DOHH2 (cell line): ENCODE measurements at regions not wholly inside any gene's neighbourhood (a gene's known extent, or its start where the extent isn't known, plus 50 kb on each side); places are given as distances from the start of the nearest gene placed in this dataset.

Experiments
- H3F3A ChIP-seq: fragments of 200-600 bp; sonication (generic), shearing (Covaris generic); 2 replicates; pipeline ENCODE4 v1.6.0; 2016; ENCODE audit warnings: antibody characterized with exemption, mild to moderate bottlenecking; ENCODE audit not compliant: control insufficient read depth, insufficient read depth
- H3K27ac ChIP-seq: fragments of 200-600 bp; sonication (generic); 2 replicates; pipeline ENCODE4 v1.5.1; 2014; ENCODE audit warnings: low read depth, mild to moderate bottlenecking, low read length, moderate library complexity
- H3K27me3 ChIP-seq: fragments of 200-600 bp; sonication (generic); 2 replicates; pipeline ENCODE4 v1.6.1; 2014; ENCODE audit warnings: mild to moderate bottlenecking, low read length, mixed read lengths; ENCODE audit not compliant: control insufficient read depth
- H3K36me3 ChIP-seq: fragments of 200-600 bp; sonication (generic); 2 replicates; pipeline ENCODE4 v1.6.1; 2014; ENCODE audit warnings: mild to moderate bottlenecking, low read length, moderate library complexity, mixed read lengths; ENCODE audit not compliant: control insufficient read depth
- H3K4me1 ChIP-seq: fragments of 200-600 bp; sonication (generic); 2 replicates; pipeline ENCODE4 v1.6.1; 2014; ENCODE audit warnings: mild to moderate bottlenecking, low read length, mixed read lengths; ENCODE audit not compliant: control insufficient read depth
- H3K4me2 ChIP-seq: fragments of 200-600 bp; sonication (generic); 2 replicates; pipeline ENCODE4 v1.6.0; 2014; ENCODE audit warnings: mild to moderate bottlenecking, low read length, moderate library complexity
- H3K4me3 ChIP-seq: fragments of 200-600 bp; sonication (generic); 2 replicates; pipeline ENCODE4 v1.5.1; 2014; ENCODE audit warnings: mild to moderate bottlenecking, low read length, mixed read lengths
- H3K79me2 ChIP-seq: fragments of 200-600 bp; sonication (generic); 2 replicates; pipeline ENCODE4 v1.6.1; 2014; ENCODE audit warnings: mild to moderate bottlenecking, low read length, mixed read lengths; ENCODE audit not compliant: control insufficient read depth
- H3K9me2 ChIP-seq: fragments of 200-600 bp; sonication (generic); replicated peaks from 2 replicates; pipeline ENCODE4 v1.6.1; 2014; ENCODE audit warnings: mild to moderate bottlenecking, low read length, mixed read lengths; ENCODE audit not compliant: control insufficient read depth
- H3K9me3 ChIP-seq: fragments of 200-600 bp; sonication (generic); 2 replicates; pipeline ENCODE4 v1.6.1; 2014; ENCODE audit warnings: antibody characterized with exemption, low read length, mixed read lengths; ENCODE audit not compliant: control insufficient read depth, insufficient read depth
- H4K20me1 ChIP-seq: fragments of 200-600 bp; sonication (generic); 2 replicates; pipeline ENCODE4 v1.6.0; 2014; ENCODE audit warnings: low read depth, mild to moderate bottlenecking, antibody characterized with exemption, low read length, moderate library complexity; ENCODE audit not compliant: control insufficient read depth, insufficient read depth
- EZH2phosphoT487 ChIP-seq: fragments of 200-600 bp; sonication (generic); IDR thresholded peaks from 2 replicates; pipeline ENCODE4 v1.6.1; 2017; ENCODE audit warnings: borderline replicate concordance, mild to moderate bottlenecking, antibody characterized with exemption, low read length, moderate library complexity, mixed read lengths
- TF ChIP-seq, protein P1 (sequence below): fragments of 200-600 bp; sonication (generic); IDR thresholded peaks from one replicate; pipeline ENCODE4 v1.5.1; 2014; ENCODE audit warnings: antibody characterized with exemption, mild to moderate bottlenecking, low read depth, low read length; ENCODE audit not compliant: poor library complexity, severe bottlenecking

DNA sequence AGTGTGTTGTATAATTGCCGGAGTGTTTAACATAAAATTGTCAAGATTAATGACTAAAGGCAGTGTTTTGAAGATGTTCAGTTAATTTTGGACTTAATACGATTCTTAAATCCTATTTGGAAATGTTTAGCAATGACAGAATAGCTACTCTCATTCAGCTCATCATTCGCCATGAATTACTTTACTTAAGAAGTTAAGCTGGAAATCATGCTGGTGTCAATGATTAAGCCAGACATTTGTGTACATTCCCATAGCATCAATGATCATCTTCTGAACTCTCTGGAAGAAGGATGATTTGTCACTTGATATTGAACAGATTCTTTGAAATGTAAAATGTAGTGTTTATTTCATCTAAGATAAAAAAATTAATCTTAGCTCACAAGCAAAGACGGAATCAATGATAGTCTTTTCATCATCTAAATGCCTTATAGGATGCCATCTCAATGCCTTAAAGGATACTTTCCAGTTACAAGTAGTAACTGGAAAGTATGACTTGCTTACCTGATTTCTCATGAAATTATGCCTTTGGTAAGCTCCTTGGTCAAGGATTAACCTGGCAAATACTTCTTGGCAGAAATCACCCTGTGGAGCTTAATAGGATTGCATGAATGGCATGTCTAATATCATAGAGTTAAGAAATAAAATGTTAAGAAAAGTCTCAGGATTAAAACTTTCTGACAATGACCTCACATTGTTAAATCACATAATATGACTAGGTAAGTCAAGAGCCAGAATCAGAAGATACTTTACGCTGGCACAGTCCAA, 515.5 kb upstream of the AGA start:
- Histone ChIP-seq H3F3A (no peaks in the 10 kb centered on the region), H3K9me2 (no peaks in the 10 kb centered on the region), H3K27me3 (no peaks in the 10 kb centered on the region), H3K79me2 (no peaks in the 10 kb centered on the region), H3K36me3 (no peaks in the 10 kb centered on the region), H3K27ac (no peak overlapping the region), H3K4me3 (no peak overlapping the region), H3K4me1 (no peaks in the 10 kb centered on the region), H3K4me2 (no peak overlapping the region), H4K20me1 (no peaks in the 10 kb centered on the region), H3K9me3 (no peaks in the 10 kb centered on the region)
- TF ChIP-seq, protein P1, sequence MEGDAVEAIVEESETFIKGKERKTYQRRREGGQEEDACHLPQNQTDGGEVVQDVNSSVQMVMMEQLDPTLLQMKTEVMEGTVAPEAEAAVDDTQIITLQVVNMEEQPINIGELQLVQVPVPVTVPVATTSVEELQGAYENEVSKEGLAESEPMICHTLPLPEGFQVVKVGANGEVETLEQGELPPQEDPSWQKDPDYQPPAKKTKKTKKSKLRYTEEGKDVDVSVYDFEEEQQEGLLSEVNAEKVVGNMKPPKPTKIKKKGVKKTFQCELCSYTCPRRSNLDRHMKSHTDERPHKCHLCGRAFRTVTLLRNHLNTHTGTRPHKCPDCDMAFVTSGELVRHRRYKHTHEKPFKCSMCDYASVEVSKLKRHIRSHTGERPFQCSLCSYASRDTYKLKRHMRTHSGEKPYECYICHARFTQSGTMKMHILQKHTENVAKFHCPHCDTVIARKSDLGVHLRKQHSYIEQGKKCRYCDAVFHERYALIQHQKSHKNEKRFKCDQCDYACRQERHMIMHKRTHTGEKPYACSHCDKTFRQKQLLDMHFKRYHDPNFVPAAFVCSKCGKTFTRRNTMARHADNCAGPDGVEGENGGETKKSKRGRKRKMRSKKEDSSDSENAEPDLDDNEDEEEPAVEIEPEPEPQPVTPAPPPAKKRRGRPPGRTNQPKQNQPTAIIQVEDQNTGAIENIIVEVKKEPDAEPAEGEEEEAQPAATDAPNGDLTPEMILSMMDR: no peak
- TF ChIP-seq EZH2phosphoT487: no peak

DNA sequence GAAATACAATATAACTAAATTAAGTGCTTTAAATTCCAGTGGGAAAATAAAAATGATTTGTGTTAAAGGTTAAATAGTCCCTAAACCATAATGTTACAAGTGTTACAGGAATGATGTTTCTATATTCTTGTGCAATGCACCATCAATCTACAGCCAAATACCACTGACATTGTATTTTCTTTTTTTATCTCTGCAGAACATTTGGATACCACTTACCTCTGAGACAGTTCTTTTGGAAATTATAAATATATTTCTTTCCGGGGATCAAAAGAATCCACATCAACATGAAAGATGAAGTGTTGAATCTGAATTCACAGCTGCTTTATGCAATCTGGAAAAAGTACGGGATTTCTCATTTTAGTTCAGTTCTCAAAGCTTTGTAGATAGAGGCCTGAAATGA, 518.3 kb upstream of the AGA start:
- H3K4me1 ChIP-seq: no peaks in the 10 kb centered on the region

DNA sequence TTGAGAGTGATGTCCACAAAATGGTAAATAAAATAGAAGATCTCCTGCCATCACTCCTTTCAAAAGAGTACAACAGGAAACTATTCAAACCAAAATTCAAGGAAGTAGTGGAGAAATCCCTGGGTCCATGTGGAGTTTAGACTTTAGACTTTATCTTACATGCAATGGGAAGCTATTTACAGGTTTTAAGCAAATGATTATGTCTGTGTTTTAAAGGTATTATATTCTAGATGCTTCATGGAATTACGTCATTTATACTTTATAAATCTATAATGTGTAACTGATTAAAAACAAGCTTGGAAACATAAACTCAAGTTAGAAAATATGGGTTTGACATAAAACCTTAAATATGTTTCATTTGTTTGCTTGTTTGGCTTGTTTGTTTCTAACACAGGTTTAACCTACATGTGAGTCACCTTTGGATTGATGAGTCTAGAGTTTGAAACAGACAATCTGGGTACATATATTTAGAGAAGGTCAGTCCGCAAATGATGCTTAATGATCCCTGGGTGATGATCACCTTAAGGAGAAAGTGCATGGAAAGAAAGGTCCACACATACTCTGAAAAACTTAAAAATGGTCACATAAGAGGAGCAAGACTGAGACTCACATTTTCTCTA, 519.6 kb upstream of the AGA start:
- TF ChIP-seq EZH2phosphoT487: no peak
- TF ChIP-seq, protein P1: no peak

More for the DNA sequence above, 518.3 kb upstream of the AGA start:
- Histone ChIP-seq H3K4me3 (no peak overlapping the region), H3F3A (no peaks in the 10 kb centered on the region), H3K9me3 (no peaks in the 10 kb centered on the region), H3K9me2 (no peaks in the 10 kb centered on the region), H3K27me3 (no peaks in the 10 kb centered on the region), H3K36me3 (no peaks in the 10 kb centered on the region), H3K79me2 (no peaks in the 10 kb centered on the region), H3K4me2 (no peak overlapping the region), H4K20me1 (no peaks in the 10 kb centered on the region), H3K27ac (no peak overlapping the region)
- TF ChIP-seq EZH2phosphoT487: no peak

DNA sequence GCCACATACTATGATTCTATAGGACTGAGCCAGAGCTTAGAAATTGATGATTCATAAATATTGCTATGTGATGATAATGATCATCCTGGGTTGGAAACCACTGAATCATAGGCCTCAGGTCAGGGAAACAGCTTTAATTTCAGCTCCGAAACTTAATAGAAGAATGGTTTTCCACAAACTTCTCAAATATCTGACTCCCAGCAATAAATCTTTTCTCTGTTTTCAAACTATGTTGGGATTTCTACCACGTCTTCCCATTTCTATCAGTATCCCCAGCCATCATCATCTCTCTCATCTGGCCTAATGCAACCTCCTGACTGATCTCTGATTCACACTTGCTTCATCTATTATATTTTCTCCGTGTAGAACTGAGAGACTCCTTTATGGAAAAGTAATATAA, 521.8 kb upstream of the AGA start:
- Histone ChIP-seq H3K4me1 (no peaks in the 10 kb centered on the region), H4K20me1 (no peaks in the 10 kb centered on the region), H3K9me3 (no peaks in the 10 kb centered on the region), H3K4me2 (no peak overlapping the region), H3F3A (no peaks in the 10 kb centered on the region), H3K27ac (no peak overlapping the region), H3K27me3 (no peaks in the 10 kb centered on the region), H3K9me2 (no peaks in the 10 kb centered on the region), H3K79me2 (no peaks in the 10 kb centered on the region), H3K36me3 (no peaks in the 10 kb centered on the region), H3K4me3 (no peak overlapping the region)
- TF ChIP-seq, protein P1: no peak
- TF ChIP-seq EZH2phosphoT487: no peak

More for the DNA sequence above, 519.6 kb upstream of the AGA start:
- H3K4me3 ChIP-seq: no peak overlapping the region
- H3K27me3 ChIP-seq: no peaks in the 10 kb centered on the region
- no peaks in the 10 kb centered on the region for H3K79me2 ChIP-seq
- H3K36me3 ChIP-seq: no peaks in the 10 kb centered on the region
- H3K27ac ChIP-seq: no peak overlapping the region
- H4K20me1 ChIP-seq: no peaks in the 10 kb centered on the region
- H3K9me2 ChIP-seq: no peaks in the 10 kb centered on the region
- no peaks in the 10 kb centered on the region for H3K4me1 ChIP-seq
- H3K9me3 ChIP-seq: no peaks in the 10 kb centered on the region
- no peaks in the 10 kb centered on the region for H3F3A ChIP-seq
- H3K4me2 ChIP-seq: no peak overlapping the region
